Neural cell (in vitro differentiated cells): ENCODE measurements at regions not wholly inside any gene's neighbourhood (a gene's known extent, or its start where the extent isn't known, plus 50 kb on each side); places are given as distances from the start of the nearest gene placed in this dataset.

Source experiments
- H2AFZ ChIP-seq: fragments of 200-600, 300-800 bp; sonication (generic), shearing (Covaris generic); 2 replicates; pipeline ENCODE4 v1.6.0; 2014; ENCODE audit warnings: low read depth, mild to moderate bottlenecking, antibody characterized with exemption, low read length, moderate library complexity
- H3F3A ChIP-seq: fragments of 200-600 bp; shearing (Covaris generic); 2 replicates; pipeline ENCODE4 v1.6.1; 2016; ENCODE audit warnings: mild to moderate bottlenecking, moderate library complexity, mixed read lengths, antibody characterized with exemption, low read length; ENCODE audit not compliant: insufficient read depth, poor library complexity, severe bottlenecking
- H3K27ac ChIP-seq: fragments of 200-600, 300-800 bp; sonication (generic), shearing (Covaris generic); 2 replicates; pipeline ENCODE4 v1.5.1; 2014; ENCODE audit warnings: mild to moderate bottlenecking, low read length, moderate library complexity
- H3K27me3 ChIP-seq: fragments of 300-800, 200-600 bp; sonication (generic), shearing (Covaris generic); 2 replicates; pipeline ENCODE4 v1.6.0; 2014; ENCODE audit warnings: mild to moderate bottlenecking, low read depth, low read length, moderate library complexity; ENCODE audit not compliant: insufficient read depth
- H3K36me3 ChIP-seq: fragments of 300-800, 200-600 bp; sonication (generic), shearing (Covaris generic); 2 replicates; pipeline ENCODE4 v1.5.1; 2014; ENCODE audit warnings: mild to moderate bottlenecking, antibody characterized with exemption, low read length, moderate library complexity; ENCODE audit not compliant: insufficient read depth
- H3K4me2 ChIP-seq: fragments of 300-800, 200-600 bp; sonication (generic), shearing (Covaris generic); 2 replicates; pipeline ENCODE4 v1.6.0; 2014; ENCODE audit warnings: mild to moderate bottlenecking, low read length
- H3K4me3 ChIP-seq: fragments of 300-800, 200-600 bp; sonication (generic), shearing (Covaris generic); 2 replicates; pipeline ENCODE4 v1.5.1; 2014; ENCODE audit warnings: mild to moderate bottlenecking, low read length, moderate library complexity
- H3K79me2 ChIP-seq: fragments of 200-600 bp; shearing (Covaris generic); replicated peaks from 2 replicates; pipeline ENCODE4 v1.6.0; 2014; ENCODE audit warnings: mild to moderate bottlenecking, low read length, moderate library complexity; ENCODE audit not compliant: insufficient read depth
- H3K9ac ChIP-seq: fragments of 300-800, 200-600 bp; sonication (generic), shearing (Covaris generic); 2 replicates; pipeline ENCODE4 v1.6.1; 2016; ENCODE audit warnings: mild to moderate bottlenecking, low read length, mixed read lengths
- H3K9me2 ChIP-seq: fragments of 200-600 bp; shearing (Covaris generic); 2 replicates; pipeline ENCODE4 v1.6.1; 2016; ENCODE audit warnings: mild to moderate bottlenecking, low read length, mixed read lengths; ENCODE audit not compliant: insufficient read depth
- H3K9me3 ChIP-seq: fragments of 200-600, 300-800 bp; sonication (generic), shearing (Covaris generic); 2 replicates; pipeline ENCODE4 v1.6.1; 2016; ENCODE audit warnings: mild to moderate bottlenecking, mixed run types, low read length, moderate library complexity, mixed read lengths
- H4K20me1 ChIP-seq: fragments of 200-600 bp; shearing (Covaris generic); 2 replicates; pipeline ENCODE4 v1.6.1; 2016; ENCODE audit warnings: mild to moderate bottlenecking, mixed run types; ENCODE audit not compliant: insufficient read depth
- CTCF ChIP-seq: fragments of 450-650 bp; IDR thresholded peaks from 2 replicates; pipeline ENCODE4 v1.5.1; 2014; ENCODE audit warnings: antibody characterized with exemption, mild to moderate bottlenecking, moderate library complexity; ENCODE audit not compliant: poor library complexity, severe bottlenecking
- EP300 ChIP-seq: fragments of 450-650 bp; conservative IDR thresholded peaks from 2 replicates; pipeline ENCODE4 v1.6.1; 2014; ENCODE audit warnings: antibody characterized with exemption, mild to moderate bottlenecking, moderate library complexity; ENCODE audit not compliant: poor library complexity, severe bottlenecking
- EZH2 ChIP-seq: fragments of 200-600, 300-800 bp; shearing (Covaris generic), sonication (generic); IDR thresholded peaks from 2 replicates; pipeline ENCODE4 v1.6.1; 2014; ENCODE audit warnings: antibody characterized with exemption, low read length, borderline replicate concordance, mild to moderate bottlenecking; ENCODE audit not compliant: insufficient read depth, poor library complexity, severe bottlenecking
- MXI1 ChIP-seq: fragments of 450-650 bp; conservative IDR thresholded peaks from 2 replicates; pipeline ENCODE4 v1.6.1; 2014; ENCODE audit warnings: antibody characterized with exemption, mild to moderate bottlenecking; ENCODE audit not compliant: poor library complexity, severe bottlenecking
- POLR2AphosphoS5 ChIP-seq: IDR thresholded peaks from 2 replicates; pipeline ENCODE4 v1.6.1; 2012
- RAD21 ChIP-seq: fragments of 450-650 bp; conservative IDR thresholded peaks from 2 replicates; pipeline ENCODE4 v1.6.1; 2014; ENCODE audit warnings: antibody characterized with exemption, mild to moderate bottlenecking, moderate library complexity
- REST ChIP-seq: IDR thresholded peaks from 2 replicates; pipeline ENCODE4 v1.6.1; 2012; ENCODE audit warnings: borderline replicate concordance
- SMC3 ChIP-seq: fragments of 450-650 bp; conservative IDR thresholded peaks from 2 replicates; pipeline ENCODE4 v1.6.1; 2014; ENCODE audit warnings: antibody characterized with exemption, mild to moderate bottlenecking, moderate library complexity; ENCODE audit not compliant: poor library complexity
- TAF1 ChIP-seq: IDR thresholded peaks from 2 replicates; pipeline ENCODE4 v1.6.1; 2012; ENCODE audit warnings: low read depth

- no peaks in the 10 kb centered on the region for H4K20me1 ChIP-seq
- H3K27ac ChIP-seq: no peak overlapping the region
- H3K79me2 ChIP-seq: no peaks in the 10 kb centered on the region
- no peaks in the 10 kb centered on the region for H3K36me3 ChIP-seq
- no peak overlapping the region for H2AFZ ChIP-seq
- H3K4me2 ChIP-seq: no peak overlapping the region
- TF ChIP-seq RAD21: no peak
- no peak for TF ChIP-seq MXI1
- TF ChIP-seq EZH2: no peak
- no peak for TF ChIP-seq CTCF
- no peak for TF ChIP-seq TAF1
- no peak for TF ChIP-seq REST
- no peak for TF ChIP-seq SMC3
- no peak for TF ChIP-seq EP300
- TF ChIP-seq POLR2AphosphoS5: no peak
- no peaks in the 10 kb centered on the region for H3F3A ChIP-seq
- H3K27me3 ChIP-seq: no peaks in the 10 kb centered on the region
- H3K9me2 ChIP-seq: no peaks in the 10 kb centered on the region
- no peak overlapping the region for H3K9ac ChIP-seq
- H3K9me3 ChIP-seq: peaks cover 5% of the 10 kb centered on the region
- no peak overlapping the region for H3K4me3 ChIP-seq
These were observed 433.2 kb upstream of the TNP1 start for GRCh38 chr2:217293046-217293445.

GRCh38 chr2:217291259-217291658 lies 431.4 kb upstream of the TNP1 start:
- no peak overlapping the region for H3K27ac ChIP-seq
- H3K4me3 ChIP-seq: no peak overlapping the region
- H3K4me2 ChIP-seq: no peak overlapping the region
- no peaks in the 10 kb centered on the region for H3K36me3 ChIP-seq
- no peaks in the 10 kb centered on the region for H3K27me3 ChIP-seq
- no peaks in the 10 kb centered on the region for H3F3A ChIP-seq
- TF ChIP-seq REST (no peak), SMC3 (no peak), MXI1 (no peak), POLR2AphosphoS5 (no peak), TAF1 (no peak), RAD21 (no peak), CTCF (no peak), EP300 (no peak), EZH2 (no peak)
- H2AFZ ChIP-seq: no peak overlapping the region
- H4K20me1 ChIP-seq: no peaks in the 10 kb centered on the region
- no peaks in the 10 kb centered on the region for H3K79me2 ChIP-seq
- H3K9ac ChIP-seq: no peak overlapping the region
- H3K9me3 ChIP-seq: peaks cover 7% of the 10 kb centered on the region
- H3K9me2 ChIP-seq: no peaks in the 10 kb centered on the region
